Epithelial cell of esophagus (primary cell): ENCODE measurements at regions not wholly inside any gene's neighbourhood (a gene's known extent, or its start where the extent isn't known, plus 50 kb on each side); places are given as distances from the start of the nearest gene placed in this dataset.

Source experiments
- DNase-seq: peaks from one replicate; pipeline ENCODE4 v3.0.0; 2010; ENCODE audit warnings: low read depth
- H3K4me3 ChIP-seq: 2 replicates; pipeline ENCODE4 v1.5.1; 2011; ENCODE audit warnings: mild to moderate bottlenecking, low read length, control low read depth
- TF ChIP-seq, protein P1 (sequence below): IDR thresholded peaks from 2 replicates; pipeline ENCODE4 v1.5.1; 2011; ENCODE audit warnings: low read depth, mild to moderate bottlenecking, low read length, control low read depth, inconsistent platforms; ENCODE audit not compliant: insufficient read depth; ENCODE audit errors: missing control alignments

DNA sequence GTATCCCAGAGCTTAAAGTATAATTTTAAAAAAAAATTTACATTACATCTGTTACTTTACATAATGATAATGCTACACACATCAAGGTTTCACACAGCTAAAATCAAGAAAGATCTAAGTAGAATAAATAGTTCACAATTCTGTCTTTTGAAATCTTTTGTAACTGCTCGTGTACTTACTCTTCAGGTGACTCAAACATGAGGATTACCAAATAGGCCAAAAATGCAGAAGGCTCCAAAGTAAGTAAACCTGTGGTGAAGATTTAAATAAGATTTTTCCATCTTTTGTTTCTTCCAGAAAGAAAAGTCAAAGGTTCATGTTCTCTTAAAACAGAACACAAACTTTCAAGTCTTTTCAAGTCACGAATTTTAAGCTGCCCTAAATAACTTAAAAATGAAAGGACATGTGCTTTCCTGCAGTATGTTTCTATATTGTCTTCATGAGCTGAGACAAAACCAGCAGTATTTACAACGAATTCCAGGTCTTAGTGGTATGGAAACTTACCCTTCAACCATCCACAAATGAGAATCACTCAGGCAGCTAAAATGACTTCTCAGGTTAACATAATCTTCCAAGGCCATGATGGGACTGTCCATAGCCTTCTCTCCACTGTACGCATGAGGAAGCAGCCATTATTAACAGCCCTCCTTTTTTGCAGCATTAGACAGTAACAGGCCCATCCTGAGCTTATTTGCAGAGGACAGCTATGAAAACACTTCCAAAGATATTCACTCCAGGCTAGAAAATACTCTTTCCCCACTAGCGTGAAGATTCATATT is 172.8 kb upstream of the EDNRA start:
- TF ChIP-seq, protein P1, sequence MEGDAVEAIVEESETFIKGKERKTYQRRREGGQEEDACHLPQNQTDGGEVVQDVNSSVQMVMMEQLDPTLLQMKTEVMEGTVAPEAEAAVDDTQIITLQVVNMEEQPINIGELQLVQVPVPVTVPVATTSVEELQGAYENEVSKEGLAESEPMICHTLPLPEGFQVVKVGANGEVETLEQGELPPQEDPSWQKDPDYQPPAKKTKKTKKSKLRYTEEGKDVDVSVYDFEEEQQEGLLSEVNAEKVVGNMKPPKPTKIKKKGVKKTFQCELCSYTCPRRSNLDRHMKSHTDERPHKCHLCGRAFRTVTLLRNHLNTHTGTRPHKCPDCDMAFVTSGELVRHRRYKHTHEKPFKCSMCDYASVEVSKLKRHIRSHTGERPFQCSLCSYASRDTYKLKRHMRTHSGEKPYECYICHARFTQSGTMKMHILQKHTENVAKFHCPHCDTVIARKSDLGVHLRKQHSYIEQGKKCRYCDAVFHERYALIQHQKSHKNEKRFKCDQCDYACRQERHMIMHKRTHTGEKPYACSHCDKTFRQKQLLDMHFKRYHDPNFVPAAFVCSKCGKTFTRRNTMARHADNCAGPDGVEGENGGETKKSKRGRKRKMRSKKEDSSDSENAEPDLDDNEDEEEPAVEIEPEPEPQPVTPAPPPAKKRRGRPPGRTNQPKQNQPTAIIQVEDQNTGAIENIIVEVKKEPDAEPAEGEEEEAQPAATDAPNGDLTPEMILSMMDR = no peak
- peak; percentile 65 for DNase-seq
- H3K4me3 ChIP-seq = no peak overlapping the region

DNA sequence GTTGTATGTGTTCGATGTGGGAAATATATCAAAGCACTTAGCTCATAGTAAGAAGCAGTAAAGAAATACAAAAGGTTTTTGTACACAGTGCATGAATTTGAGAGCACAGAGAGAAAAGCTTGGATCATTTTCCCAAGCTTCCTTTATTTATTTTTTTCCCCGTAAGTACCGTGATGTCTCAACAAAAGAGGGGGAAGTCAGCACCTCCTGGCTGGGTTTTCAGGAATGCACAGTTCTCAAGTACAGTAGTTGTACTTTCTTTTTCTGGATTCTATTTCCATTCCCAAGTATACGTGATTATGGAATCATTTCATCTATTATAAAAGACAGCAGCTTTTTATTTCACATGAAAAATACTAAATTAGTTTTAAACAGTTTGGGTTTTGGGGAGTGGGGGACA is 171.5 kb upstream of the EDNRA start:
- TF ChIP-seq, protein P1 = no peak
- no peak overlapping the region for H3K4me3 ChIP-seq
- no peak for DNase-seq

DNA sequence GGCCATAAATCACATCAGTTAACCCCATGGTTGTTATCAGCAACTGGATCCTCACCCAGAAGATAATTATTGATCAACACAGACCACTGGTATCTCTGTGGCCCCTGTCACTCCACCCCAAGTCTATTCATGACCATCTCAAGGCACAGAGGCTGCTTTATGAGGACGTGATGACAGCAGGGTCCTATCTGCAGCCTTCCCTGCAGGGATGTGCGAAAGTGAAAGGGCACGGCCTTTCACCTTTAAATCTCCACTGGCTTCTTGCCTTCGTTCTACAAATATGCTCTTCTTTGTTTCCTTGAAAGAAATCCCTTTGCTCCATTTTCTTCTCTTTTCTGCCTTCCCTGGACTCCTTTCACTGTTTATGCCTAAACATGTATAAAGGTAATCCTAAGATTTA is 170.6 kb upstream of the EDNRA start:
- TF ChIP-seq, protein P1 = no peak
- H3K4me3 ChIP-seq = no peak overlapping the region
- no peak for DNase-seq

DNA sequence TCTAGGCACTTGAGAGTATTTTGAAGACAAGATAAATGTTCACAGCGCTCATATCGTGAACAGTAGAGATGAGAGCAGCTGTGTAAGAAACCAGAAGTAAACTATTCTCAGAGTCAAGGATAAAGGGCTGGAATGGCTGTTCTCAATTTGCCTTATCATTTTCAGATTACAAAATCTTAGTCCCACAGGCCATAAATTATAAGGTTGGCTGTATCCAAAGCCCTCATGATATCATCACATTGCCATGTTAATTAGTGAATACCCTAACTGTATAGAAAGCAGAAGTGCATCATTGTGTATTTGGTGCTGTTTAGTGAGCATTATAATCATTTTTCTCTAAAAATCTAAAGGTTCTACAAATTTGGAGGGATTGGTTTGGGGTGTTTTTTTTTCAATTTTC is 168.9 kb upstream of the EDNRA start:
- TF ChIP-seq, protein P1 = no peak
- no peak for DNase-seq
- no peak overlapping the region for H3K4me3 ChIP-seq

DNA sequence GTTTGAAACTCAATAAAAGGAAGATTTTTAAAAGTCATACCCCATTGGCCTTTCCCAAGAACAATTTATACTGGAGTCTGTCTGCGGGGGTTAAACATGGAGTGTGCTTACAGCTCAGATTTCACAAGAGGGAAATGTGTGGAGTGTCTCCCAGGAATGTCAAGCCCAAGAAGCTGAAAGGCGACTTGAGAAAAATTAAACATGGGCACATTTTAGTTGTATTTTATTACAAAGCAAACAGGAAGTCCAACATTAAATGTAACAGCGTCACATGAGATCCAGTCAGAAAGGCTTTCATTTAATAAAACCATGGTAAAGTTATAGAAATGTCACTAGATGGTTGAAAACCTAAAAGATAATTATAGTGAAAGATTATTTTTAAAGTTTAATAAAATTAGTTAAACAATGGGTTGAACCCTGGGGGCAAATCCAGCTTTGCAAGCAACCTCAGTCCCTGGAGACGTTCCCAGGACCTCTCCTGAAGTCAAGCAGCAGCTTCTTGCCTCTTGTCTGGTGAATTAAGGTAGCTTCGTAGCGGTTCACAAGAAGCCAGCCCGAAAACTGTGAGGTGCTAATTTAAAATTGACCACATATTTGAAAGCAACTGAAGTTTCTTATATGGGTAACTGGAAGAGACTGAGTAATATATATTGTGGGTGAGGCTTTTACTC is 168.4 kb upstream of the EDNRA start:
- peak; percentile 27 for DNase-seq
- no peak overlapping the region for H3K4me3 ChIP-seq
- TF ChIP-seq, protein P1 = no peak

DNA sequence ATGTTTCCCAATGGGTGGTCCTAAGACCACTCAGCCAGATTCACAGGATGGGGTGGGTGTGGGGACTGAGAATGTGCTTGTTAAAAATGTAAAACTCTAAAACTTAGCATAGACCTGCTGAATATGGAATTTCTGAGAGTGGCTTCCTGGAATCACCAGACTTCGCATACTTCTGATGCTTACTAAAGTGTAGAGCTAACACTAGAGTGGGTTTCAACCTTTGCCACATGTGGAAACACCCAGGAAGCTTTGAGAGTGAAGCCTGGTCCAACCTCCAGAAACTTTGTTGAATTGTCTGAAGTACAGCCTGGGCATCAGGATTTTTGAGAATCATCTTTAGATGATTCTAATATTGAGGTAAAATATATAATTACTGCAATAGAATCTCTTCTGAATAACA is 167.8 kb upstream of the EDNRA start:
- no peak for DNase-seq
- no peak overlapping the region for H3K4me3 ChIP-seq
- TF ChIP-seq, protein P1 = no peak

DNA sequence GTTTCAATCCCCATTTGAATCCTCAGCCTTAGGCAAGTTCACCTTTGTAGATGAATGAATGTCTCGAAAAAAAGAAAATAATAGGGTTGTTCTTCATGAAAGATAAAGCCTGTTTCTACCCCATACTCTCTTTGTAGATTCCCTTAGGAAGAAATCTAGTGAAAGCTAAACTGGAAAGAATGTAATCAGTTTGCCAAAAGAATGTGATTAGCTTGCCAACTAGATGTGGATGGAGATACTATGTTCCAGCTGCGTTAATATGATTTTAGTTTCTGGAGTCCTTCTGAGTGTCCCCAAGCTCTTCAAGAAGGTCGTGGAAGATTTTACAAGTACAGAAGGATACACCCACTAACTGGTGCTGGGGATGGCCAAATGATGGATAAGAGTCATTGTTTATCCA is 162.3 kb upstream of the EDNRA start:
- TF ChIP-seq, protein P1 = no peak
- DNase-seq = no peak
- no peak overlapping the region for H3K4me3 ChIP-seq
